SIG-M5 treated with dmso at 0.1 percent for 504 hours (cell line): ENCODE measurements at regions not wholly inside any gene's neighbourhood (a gene's known extent, or its start where the extent isn't known, plus 50 kb on each side); places are given as distances from the start of the nearest gene placed in this dataset.

ENCODE experiments used
- DNase-seq: peaks from one replicate; lab custom pipeline; 2025; ENCODE audit not compliant: unreplicated experiment; lab: John Stamatoyannopoulos, UW

- no peak for DNase-seq
These were observed 241.4 kb upstream of the SALL3 start for GRCh38 chr18:78738076-78738690.

- DNase-seq = no peak
These were observed 240.5 kb upstream of the SALL3 start for GRCh38 chr18:78739115-78739514.

- DNase-seq = no peak
These were observed 239.5 kb upstream of the SALL3 start for GRCh38 chr18:78739882-78740677.

- DNase-seq = no peak
These were observed 238.7 kb upstream of the SALL3 start for GRCh38 chr18:78740876-78741275.

- DNase-seq = no peak
These were observed 238.0 kb upstream of the SALL3 start for GRCh38 chr18:78741381-78742217.

- no peak for DNase-seq
These were observed 237.3 kb upstream of the SALL3 start for GRCh38 chr18:78742218-78742745.

- DNase-seq = no peak
These were observed 236.5 kb upstream of the SALL3 start for GRCh38 chr18:78743078-78743477.

- DNase-seq = no peak
These were observed 228.0 kb upstream of the SALL3 start for GRCh38 chr18:78751664-78752063.

- DNase-seq = no peak
These were observed 226.4 kb upstream of the SALL3 start for GRCh38 chr18:78753240-78753639.

- no peak for DNase-seq
These were observed 225.1 kb upstream of the SALL3 start for GRCh38 chr18:78754311-78755043.

GRCh38 chr18:78757014-78757413 is 222.6 kb upstream of the SALL3 start:
- no peak for DNase-seq

GRCh38 chr18:78758496-78758895 is 221.1 kb upstream of the SALL3 start:
- DNase-seq = no peak

GRCh38 chr18:78762753-78763152 is 216.9 kb upstream of the SALL3 start:
- DNase-seq = no peak

GRCh38 chr18:78764544-78764943 is 215.1 kb upstream of the SALL3 start:
- DNase-seq = no peak

- DNase-seq = no peak
These were observed 214.5 kb upstream of the SALL3 start for GRCh38 chr18:78765142-78765541.

- no peak for DNase-seq
These were observed 213.9 kb upstream of the SALL3 start for GRCh38 chr18:78765637-78766281.

GRCh38 chr18:78766651-78767533 is 212.7 kb upstream of the SALL3 start:
- no peak for DNase-seq

GRCh38 chr18:78767648-78768071 is 212.0 kb upstream of the SALL3 start:
- DNase-seq = no peak

GRCh38 chr18:78768221-78768620 is 211.4 kb upstream of the SALL3 start:
- DNase-seq = no peak
